SIG-M5 treated with dmso at 0.1 percent for 504 hours (cell line): ENCODE measurements at regions not wholly inside any gene's neighbourhood (a gene's known extent, or its start where the extent isn't known, plus 50 kb on each side); places are given as distances from the start of the nearest gene placed in this dataset.

ENCODE experiments used
- DNase-seq: peaks from one replicate; lab custom pipeline; 2025; ENCODE audit not compliant: unreplicated experiment; lab: John Stamatoyannopoulos, UW

DNA sequence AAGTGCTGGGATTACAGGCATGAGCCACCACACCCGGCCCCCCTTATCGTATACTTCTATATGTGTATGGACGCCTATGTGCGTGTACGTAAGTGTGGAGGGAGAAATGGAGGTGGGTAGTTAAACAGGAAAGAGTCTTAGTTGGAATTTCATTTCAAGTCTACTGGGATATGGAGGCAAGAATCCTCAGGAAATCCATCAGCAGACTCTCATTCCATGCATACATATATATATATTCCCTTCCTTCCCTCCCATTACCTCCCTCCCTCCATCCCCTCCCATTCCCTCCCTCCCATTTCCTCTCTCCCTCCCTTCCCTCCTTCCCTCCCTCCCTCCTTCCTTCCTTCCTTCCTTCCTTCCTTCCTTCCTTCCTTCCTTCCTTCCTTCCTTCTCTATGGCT lies 391.7 kb upstream of the RBFOX1 start:
- DNase-seq, result no peak

DNA sequence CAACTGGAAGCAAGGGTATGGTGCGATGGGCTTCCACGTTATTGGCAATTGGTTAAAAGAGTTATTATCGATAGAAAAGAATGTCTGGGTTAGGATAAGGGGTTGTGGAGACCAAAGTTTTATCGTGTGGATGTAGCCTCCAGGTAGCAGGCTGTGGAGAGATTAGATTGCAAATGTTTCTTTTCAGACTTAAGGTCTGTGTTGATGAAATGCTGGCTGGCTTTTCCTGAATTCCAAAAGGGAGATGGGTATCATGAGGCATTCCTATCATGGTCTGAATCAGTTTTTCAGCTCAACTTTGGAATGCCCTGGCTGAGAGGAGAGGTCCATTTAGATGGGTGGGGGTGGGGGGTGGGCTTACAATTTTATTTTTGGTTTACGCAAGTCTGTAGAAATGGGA lies 395.0 kb upstream of the RBFOX1 start:
- DNase-seq, result no peak

DNA sequence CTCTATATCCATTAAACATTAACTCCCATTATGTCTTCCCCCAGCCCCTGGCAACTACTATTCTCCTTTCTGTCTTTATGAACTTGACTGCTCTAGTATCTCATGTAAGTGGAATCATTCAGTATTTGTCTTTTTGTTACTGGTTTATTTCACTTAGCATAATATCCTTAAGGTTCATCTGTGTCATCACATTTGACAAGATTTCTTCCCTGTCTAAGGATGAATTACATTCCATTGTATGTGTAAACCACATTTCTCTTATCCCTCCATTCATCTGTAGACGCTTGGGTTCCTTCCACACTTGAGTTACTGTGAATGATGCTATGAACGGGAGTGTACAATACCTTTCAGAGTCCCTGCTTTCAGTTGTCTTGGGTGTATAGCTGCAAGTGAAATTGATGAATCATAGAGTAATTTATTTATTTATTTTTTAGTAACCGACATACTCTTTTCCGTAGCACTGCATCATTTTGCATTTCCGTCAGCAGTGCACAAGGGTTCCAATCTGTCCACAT lies 399.7 kb upstream of the RBFOX1 start:
- DNase-seq, result no peak

DNA sequence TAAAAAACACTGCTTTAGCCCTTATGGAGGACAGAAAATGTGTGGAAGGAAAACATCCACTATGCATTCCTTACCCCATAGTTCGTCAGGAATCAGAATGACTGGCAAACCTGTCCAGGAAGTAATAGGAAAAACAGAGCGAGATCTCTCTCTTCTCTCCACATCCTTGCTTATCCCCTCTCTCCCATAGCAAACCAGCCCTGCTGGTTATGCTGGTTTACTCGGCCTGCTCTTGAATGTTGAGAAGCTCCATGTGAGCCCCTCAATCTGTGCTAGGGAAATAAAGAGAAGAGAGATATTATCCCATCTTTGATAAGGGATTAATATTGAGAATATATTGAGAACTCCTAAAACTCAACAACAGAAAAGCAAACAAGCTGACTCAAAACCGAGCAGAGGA lies 402.8 kb upstream of the RBFOX1 start:
- no peak for DNase-seq

DNA sequence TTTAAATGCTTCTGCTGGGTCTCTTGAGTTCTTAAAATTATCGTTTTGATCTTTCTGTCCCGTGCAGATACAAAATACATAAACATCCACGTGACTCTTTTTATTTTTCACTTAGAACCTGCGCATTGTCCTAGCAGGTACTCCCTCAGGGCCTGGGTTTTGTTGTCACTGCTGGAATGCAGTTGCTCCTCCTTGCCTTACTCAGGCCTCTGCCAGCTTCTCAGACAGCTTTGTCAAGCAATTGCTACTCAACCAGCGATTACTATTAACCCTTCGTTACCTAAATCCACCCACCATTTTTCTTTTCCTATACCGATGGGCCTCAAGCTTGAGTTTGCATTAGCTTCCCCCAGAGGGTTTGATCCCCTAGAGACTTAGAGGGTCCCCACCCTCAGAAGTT lies 405.9 kb upstream of the RBFOX1 start:
- DNase-seq, result no peak

DNA sequence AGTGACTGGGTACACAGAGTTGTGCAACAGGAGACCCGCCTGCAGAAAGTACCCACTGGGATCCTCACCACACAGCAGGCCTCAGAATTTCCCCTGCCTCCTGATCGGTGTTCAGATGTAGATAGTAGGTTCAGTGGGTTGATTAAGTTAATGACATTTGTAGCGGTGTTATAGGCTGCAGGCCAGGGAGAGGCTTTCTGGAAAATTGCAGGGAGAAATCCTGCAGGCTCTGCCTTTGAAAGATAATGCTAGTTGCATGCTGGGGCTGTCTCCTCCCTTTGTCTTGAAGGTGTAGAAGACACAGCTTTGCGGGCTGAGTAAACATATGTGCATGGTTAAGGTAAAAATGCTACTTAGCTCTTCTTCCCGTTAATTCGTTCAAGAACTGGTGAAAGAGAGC lies 406.3 kb upstream of the RBFOX1 start:
- DNase-seq, result no peak

DNA sequence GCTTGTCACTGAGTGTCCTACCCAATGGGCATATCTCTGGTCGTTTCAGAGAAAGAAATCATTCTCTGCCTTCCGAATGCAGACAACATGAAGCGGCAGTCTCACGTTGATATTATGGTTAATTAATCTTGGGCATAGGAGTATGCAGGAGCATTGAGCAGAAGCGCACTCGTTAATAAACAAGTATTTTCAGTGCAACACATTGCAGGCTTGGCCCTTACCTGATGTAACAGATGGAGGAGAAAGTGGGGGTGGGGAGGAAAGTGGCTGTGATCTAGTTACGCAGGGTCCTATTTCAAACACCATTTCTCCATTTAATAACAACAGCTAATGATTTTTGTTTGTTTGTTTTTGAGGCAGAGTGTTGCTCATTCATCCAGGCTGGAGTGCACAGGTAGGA lies 414.0 kb upstream of the RBFOX1 start:
- DNase-seq, result no peak

DNA sequence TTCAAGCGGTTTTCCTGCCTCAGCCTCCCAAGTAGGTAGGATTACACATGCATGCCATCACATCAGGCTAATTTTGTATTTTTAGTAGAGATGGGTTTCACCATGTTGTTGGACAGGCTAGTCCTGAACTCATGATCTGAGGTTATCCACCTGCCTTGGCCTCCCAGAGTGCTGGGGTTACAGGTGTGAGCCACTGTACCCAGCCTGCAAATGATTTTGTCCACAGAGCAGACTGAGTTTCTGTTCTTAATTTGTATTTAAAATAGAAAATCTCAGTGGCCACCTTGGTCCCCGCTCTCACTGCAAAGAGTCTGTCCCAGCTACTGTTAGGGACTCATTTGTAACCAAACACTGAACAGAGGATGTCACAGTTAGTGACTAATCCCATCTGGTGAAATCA lies 415.7 kb upstream of the RBFOX1 start:
- DNase-seq, result no peak

DNA sequence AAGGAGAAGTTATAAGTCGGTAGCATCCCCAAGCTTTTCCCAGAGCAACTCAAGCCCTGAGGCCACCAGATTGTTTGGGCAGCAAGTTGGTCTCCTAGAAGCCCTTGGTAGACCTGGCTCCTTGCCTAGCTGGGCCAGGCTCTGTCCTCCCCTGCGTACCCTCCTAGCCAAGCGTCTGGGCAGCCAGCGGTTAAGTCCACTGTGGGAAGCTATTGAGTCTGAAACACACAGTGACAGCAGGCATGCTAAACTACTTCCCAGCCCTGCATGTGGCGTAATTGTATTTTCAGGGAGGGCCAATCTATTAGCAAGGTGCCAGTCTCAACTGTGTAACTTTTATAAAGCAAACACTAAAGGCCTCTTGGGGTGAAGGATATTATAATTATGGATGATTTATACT lies 419.1 kb upstream of the RBFOX1 start:
- DNase-seq, result no peak

DNA sequence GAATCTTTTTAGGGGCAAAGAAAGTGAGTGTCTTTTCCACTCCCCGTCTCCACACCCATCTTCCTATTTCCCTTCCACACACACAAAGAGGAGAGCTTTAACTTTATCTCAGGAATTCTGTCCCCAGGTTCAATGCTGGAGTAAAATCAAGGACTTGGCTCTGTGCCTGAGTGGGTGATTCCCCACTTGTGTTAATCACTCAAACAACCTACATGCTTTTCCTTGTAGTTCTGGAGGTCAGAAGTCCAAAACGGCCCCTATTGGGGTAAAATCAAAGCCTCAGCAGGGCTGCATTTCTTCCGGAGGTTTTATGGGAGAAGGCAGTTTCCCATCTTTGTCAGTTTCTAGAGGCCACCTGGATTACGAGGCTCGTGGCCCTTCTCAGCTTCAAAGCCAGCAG lies 422.3 kb upstream of the RBFOX1 start:
- DNase-seq, result no peak

DNA sequence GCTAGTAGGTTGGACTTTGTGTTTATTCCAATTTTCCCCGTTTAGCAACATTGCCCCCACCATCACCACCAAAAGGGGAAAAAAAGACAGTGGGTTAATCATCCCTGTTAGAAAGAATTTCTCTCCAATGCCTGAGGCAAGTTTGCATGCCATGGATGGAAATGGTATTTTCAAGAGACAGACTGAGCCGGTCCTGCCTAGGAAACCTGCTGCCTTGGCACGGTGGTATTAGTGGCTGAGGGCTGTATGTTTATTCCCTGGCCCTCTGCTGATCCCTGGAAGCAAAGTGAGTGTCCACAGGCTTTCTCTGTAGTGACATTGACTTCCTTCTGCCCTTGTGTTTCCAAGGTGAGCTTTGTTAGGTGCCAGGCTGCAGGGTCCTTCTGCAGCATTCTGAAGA lies 427.0 kb upstream of the RBFOX1 start:
- DNase-seq, result no peak

DNA sequence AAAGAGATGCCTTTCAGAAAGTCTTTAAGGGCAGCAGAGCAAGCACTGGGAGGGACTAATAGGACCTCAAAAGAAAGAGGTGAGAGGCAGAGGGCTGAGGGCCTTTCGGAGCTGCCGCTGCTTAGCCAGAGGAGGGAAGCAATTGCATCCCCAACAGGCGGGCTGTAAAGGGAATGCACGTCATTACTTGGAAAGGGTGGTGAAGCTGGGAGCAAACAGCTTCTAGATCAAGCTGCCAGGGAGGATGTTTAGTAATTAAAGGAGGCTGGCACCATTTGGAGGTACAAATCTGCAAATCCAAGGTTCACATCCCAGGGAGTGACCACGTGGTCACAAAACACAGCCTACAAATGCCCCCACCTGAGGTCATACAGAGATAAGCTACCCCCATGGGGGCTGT lies 429.0 kb upstream of the RBFOX1 start:
- DNase-seq, result no peak

DNA sequence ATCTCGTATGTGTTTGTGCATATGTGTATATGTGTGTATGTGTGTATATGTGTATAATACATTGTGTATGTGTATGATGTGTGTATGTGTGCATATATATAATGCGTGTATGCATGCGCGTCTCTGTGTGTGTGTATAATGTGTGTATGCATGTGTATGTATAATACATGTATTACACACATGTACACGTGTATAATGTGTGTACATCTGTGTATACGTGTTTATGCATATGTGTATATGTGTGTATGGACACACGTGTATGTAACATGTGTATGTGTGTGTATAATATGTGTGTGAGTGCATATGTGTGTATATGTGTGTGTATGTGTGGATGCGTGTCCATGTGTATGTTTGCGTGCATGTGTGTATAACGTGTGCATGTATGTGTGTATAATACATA lies 433.7 kb upstream of the RBFOX1 start:
- no peak for DNase-seq

DNA sequence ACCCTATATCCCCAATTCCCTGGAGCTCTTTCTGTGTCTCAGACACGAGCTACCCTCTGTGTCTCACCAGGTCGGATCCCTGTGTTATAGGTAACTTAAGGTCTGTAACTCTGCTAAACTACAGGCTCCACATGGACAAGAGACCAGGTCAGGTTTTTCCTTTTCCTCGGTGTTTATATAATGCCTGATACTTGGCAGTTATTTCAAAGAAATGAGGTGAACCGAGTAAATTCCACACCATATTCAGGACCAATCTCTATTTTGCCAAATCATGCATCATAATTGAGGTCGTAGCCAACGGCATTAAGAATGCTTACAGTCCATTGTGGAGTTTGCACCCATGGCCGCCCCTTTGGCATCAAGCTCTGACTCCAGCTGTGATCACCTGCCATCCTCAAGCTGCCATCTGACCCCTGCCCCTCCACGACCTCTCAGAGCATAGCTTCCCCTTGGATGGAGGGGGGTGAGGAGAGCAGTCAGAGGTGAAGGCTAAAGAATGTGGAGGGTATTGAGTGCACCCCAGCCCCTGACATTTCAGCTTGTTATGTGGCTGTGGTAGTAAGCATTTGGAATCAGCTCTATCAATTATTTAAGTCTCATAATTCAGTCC lies 434.7 kb upstream of the RBFOX1 start:
- DNase-seq, result no peak

DNA sequence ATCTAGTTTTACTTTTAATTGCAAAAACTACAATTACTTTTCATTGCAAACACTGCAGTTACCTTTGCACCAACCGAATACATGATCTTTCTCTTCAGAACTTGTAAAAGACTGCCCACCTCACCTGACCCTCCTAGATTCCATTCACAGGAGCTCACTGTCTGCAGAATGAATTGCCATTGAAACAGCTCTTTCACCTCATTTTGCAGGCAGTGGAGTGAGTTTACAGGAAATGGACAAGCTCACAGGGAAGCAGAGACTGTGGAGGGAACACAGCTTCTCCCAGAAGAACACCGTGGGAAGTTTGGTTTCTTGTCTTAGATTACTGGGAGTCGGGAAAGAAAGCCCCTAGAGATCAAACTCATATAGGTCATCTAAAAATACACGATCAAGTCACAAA lies 439.7 kb upstream of the RBFOX1 start:
- DNase-seq, result no peak

DNA sequence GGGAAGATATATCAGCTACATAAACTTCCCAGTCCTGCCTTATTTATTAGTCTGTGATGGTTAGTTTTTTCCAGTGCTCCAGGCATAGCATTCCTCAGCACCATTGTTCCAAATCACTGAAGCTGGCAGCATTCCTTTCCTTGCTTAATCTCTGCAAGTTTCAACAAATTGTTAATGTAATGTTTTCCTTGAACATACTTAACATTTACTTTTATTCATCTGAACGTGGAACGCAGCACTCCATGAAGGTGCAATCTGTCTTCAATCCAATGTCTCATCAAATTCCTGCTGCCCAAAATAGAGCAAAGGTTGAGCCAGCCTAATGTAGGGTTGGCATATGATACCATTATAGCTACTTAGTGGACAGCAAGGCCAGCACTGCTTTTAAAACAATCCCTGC lies 441.1 kb upstream of the RBFOX1 start:
- no peak for DNase-seq

DNA sequence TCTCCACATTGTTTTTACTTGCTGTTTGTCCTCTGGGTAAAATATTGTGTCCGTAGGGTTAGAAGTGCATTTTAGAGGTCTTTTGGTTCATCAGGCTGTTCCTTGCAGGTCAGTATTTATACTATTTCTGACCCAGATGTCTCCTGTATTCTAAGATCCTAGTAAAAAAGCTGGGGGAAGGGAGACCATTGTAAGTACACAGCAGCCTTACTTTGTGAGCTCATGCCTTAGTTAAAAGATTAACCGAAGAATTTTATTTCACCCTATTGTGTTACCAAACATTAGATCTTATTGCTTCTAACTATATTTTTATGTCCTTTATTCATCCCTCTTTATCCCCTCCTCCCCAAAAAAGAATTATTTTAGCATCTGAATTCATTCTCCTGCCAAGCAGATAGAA lies 444.1 kb upstream of the RBFOX1 start:
- no peak for DNase-seq

DNA sequence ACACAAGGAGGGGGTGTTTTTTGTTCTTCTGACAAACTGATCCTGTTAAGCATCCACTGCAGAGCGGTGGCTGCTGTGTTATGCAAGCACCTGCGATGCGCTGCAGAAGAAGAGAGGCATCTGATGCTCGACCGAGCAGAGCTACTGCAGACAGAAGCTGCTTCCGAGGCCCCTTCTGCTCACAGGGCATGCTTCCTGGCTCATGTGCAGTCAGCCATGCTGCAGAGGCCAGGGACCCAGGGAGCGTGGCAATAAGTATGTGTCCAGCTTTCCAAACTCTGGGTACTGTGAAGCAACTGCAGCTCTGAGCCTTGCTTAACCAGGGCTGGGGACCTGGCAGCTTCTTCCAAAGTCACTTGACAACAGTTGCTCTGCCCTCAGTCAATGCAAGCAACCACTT lies 448.6 kb upstream of the RBFOX1 start:
- DNase-seq, result no peak

DNA sequence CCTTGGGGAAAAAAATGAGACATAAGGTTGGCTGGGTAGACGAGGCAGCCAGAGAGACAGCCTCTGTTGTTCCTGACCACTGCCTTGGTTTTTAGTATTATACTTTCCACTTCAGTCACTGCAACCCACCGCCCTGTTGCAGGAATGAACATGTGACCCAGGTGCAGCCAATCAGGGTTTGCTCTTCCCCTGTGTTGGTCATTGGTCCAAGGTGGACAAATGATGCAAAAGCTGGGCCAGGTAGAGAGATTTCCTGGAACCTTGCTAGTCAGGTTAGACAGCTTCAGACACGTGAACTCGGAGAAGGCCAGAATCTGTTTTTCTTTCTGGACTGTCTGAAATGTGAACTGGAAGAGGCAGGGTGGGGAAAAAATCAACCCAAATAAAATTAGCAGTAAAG lies 452.4 kb upstream of the RBFOX1 start:
- no peak for DNase-seq

DNA sequence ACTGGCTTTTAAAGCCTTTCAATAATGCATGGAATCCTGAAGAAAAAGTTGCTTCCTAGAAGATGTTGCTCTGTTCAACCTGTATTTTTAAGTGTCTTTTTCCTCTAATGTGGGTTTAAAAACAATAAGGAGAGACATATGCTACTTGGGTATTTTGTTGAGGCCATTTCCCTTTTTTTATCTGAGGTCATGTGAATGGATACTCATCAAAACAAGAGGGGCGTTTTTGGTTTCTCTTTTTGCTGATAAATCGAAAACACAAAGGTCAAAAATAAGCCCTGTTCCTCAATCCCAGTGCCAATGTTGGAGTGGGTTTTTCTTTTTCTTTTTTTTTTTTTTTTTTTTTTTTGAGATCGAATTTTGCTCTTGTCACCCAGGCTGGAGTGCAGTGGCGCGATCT lies 468.0 kb upstream of the RBFOX1 start:
- no peak for DNase-seq

DNA sequence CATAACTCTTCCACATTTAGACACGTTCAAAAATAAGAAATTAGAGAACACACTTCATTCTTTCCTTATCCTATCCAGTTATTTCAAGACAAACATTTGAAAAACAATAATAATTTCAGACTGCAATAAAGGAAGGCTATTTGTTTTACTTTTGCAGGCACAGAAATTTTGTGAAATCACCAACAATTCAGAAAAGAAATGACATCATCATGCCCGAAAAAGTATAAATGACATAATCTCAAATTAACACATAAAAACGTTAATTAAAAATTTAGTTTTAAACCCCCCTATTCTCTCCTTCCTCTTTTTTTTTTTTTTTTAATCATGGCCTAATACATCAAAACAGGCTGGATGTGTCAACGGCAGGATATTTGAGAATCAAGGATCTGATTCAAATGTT lies 468.4 kb upstream of the RBFOX1 start:
- DNase-seq, result no peak

DNA sequence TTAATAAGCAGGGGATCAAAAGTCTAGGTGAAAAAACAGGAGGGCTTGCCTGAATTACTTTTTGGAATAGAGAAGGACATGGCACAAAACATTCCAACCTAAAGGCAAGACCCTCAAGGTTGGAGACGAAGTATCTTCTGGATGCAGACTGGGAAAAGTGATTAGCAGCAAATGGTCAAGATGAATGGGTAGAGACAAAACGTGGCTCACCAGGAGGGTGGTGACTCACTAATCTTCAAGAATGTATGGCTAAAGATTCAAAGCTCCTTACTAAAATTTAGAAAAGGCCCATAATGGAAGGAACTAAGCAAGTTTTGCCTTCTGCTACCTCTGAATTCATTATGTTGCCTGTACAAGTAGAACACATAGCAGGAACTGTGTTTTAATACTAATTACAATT lies 469.5 kb upstream of the RBFOX1 start:
- DNase-seq, result no peak

DNA sequence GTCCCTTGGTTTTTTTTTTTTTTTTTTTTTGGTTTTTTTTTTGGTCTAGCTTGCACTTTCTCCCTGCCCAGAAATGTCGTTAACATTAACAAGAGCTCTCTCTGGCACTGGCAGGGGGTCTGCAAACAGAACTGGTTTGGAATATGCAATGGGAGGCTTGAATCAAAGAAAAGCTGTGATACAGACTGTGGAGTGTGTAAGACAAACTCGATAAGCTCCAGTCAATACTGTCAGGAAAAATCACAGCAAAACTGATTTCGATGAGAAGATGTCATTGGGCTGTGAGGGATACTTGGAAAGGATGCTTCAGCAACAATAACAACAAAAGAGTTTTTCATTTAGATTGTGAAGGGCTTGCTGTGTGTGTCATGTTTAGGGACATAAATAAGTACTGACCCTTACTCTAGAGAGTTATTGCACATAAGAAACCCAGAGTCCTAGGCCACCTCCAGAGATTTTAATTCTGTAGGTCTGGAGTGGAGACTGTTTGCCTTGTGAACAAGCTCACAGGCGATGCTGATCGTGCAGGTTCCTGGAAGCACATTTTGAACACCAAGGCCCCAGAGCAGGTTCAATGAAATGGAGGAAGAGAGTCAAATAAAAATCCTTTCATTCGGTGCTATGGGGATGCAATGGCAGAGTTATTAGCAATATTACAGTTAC lies 470.7 kb upstream of the RBFOX1 start:
- DNase-seq, result no peak
